ENCODE measurements at regions not wholly inside any gene's neighbourhood (a gene's known extent, or its start where the extent isn't known, plus 50 kb on each side); places are given as distances from the start of the nearest gene placed in this dataset.

DNA sequence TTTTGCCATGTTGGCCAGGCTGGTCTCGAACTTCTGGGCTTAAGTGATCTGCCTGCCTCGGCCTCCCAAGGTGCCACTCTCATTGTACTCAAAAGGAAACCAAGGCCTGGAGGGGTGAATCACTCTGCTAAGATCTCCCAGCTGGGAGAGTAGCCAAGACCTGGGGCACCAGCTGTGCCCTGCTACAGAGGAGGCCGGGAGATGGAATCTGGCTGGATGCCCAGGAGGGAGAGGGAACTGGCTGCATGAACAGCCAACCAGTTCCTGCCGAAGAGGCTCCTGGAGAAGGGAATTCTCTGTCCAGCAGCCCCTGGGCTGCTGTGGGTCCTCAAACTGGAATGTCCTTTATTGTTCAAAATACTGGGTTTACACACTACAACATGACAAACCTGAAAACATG lies 238.7 kb upstream of the CIBAR2 start:
- Histone ChIP-seq H2AFZ (ENCODE audit: low read length) (no peak overlapping the region), H2BK15ac (ENCODE audit: low read depth, low read length) (no peak overlapping the region), H2BK20ac (ENCODE audit: low read depth, low read length, poor library complexity, severe bottlenecking) (no peak overlapping the region), H3K27me3 (ENCODE audit: insufficient read depth, low read length) (no peaks in the 10 kb centered on the region), H3K79me1 (ENCODE audit: insufficient read depth, low read depth, low read length, poor library complexity, severe bottlenecking) (no peaks in the 10 kb centered on the region), H3K14ac (ENCODE audit: insufficient read depth, low read length) (no peak overlapping the region), H3K9me3 (ENCODE audit: control insufficient read depth, low read depth, low read length) (no peaks in the 10 kb centered on the region), H4K8ac (replicated peaks; ENCODE audit: insufficient read length, low read depth, low read length) (no peak overlapping the region), H3T11ph (ENCODE audit: low read length) (no peak overlapping the region), H3K56ac (ENCODE audit: insufficient read length, low read depth, low read length) (no peak overlapping the region), H4K5ac (ENCODE audit: insufficient read length, low read depth, low read length) (no peak overlapping the region), H2AK5ac (ENCODE audit: insufficient read length, low read length) (no peak overlapping the region), H2BK5ac (ENCODE audit: insufficient read length, low read length) (no peak overlapping the region), H3K4ac (ENCODE audit: low read depth, low read length) (no peak overlapping the region), H3K27ac (ENCODE audit: insufficient read length, low read depth, low read length) (no peak overlapping the region), H3K79me2 (ENCODE audit: insufficient read depth, low read length) (no peaks in the 10 kb centered on the region), H3K4me1 (ENCODE audit: insufficient read depth, low read length) (no peaks in the 10 kb centered on the region), H3K4me2 (ENCODE audit: insufficient read depth, insufficient read length, low read length) (no peak overlapping the region), H3K18ac (ENCODE audit: insufficient read length, low read depth, low read length) (no peak overlapping the region), H2BK12ac (ENCODE audit: insufficient read length, low read depth, low read length) (no peak overlapping the region), H2BK120ac (ENCODE audit: low read depth, low read length, poor library complexity, severe bottlenecking) (no peak overlapping the region), H4K20me1 (ENCODE audit: control insufficient read depth, insufficient read depth, insufficient read length) (peaks cover 2% of the 10 kb centered on the region), H3K9ac (ENCODE audit: extremely low read depth, insufficient read length, low read length) (no peak overlapping the region), H4K91ac (ENCODE audit: insufficient read length, low read depth, low read length) (no peak overlapping the region), H3K23me2 (ENCODE audit: insufficient read length, low read depth, low read length, poor library complexity, severe bottlenecking) (no peaks in the 10 kb centered on the region), H3K23ac (ENCODE audit: insufficient read length, low read depth, low read length) (no peak overlapping the region)
- no CpG with 5 or more reads among the region's 4 CpGs for WGBS (ENCODE audit: extremely low coverage, insufficient read length, low lambda C conversion rate)
- Mint-ChIP-seq H3K27me3 (ENCODE audit: low read depth) (peaks cover 13% of the 10 kb centered on the region), H3K36me3 (ENCODE audit: insufficient read depth in 1 of 3, low read depth in 3 of 3) (peaks cover 4 to 14% (median 9%) of the 10 kb centered on the region in 3 experiments; a peak in 6 of 7 replicates), H3K27ac (no peak overlapping the region; a peak in 1 of 7 replicates), H3K9me3 (peaks cover 10 to 13% of the 10 kb centered on the region in 2 experiments), H3K4me3 (no peak overlapping the region), H3K4me1 (peaks cover 13 to 40% of the 10 kb centered on the region in 2 experiments)
- no peak for DNase-seq
- TF ChIP-seq, protein P1, sequence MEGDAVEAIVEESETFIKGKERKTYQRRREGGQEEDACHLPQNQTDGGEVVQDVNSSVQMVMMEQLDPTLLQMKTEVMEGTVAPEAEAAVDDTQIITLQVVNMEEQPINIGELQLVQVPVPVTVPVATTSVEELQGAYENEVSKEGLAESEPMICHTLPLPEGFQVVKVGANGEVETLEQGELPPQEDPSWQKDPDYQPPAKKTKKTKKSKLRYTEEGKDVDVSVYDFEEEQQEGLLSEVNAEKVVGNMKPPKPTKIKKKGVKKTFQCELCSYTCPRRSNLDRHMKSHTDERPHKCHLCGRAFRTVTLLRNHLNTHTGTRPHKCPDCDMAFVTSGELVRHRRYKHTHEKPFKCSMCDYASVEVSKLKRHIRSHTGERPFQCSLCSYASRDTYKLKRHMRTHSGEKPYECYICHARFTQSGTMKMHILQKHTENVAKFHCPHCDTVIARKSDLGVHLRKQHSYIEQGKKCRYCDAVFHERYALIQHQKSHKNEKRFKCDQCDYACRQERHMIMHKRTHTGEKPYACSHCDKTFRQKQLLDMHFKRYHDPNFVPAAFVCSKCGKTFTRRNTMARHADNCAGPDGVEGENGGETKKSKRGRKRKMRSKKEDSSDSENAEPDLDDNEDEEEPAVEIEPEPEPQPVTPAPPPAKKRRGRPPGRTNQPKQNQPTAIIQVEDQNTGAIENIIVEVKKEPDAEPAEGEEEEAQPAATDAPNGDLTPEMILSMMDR (conservative IDR thresholded peaks at IDR 0.05) = no peak

Measured in H9 (cell line).